GM23248 (cell line): ENCODE measurements at regions not wholly inside any gene's neighbourhood (a gene's known extent, or its start where the extent isn't known, plus 50 kb on each side); places are given as distances from the start of the nearest gene placed in this dataset.

ENCODE experiments used
- EZH2 ChIP-seq: fragments of 200-600 bp; sonication (generic); IDR thresholded peaks from 2 replicates; pipeline ENCODE4 v1.6.1; 2018; ENCODE audit warnings: antibody characterized with exemption, mild to moderate bottlenecking; ENCODE audit not compliant: insufficient read depth, poor library complexity, severe bottlenecking
- EZH2phosphoT487 ChIP-seq: fragments of 200-600 bp; sonication (generic); IDR thresholded peaks from 2 replicates; pipeline ENCODE4 v1.6.1; 2018; ENCODE audit warnings: antibody characterized with exemption, moderate library complexity, mild to moderate bottlenecking, low read depth; ENCODE audit not compliant: insufficient read depth

GRCh38 chr3:6716420-6716819, 144.5 kb upstream of the GRM7 start:
- TF ChIP-seq EZH2: no peak
- no peak for TF ChIP-seq EZH2phosphoT487
